Esophagus muscularis mucosa (tissue), 3 donors: ENCODE measurements at regions not wholly inside any gene's neighbourhood (a gene's known extent, or its start where the extent isn't known, plus 50 kb on each side); places are given as distances from the start of the nearest gene placed in this dataset.

Experiments
- CTCF ChIP-seq, 3 experiments: fragments of 200-600 bp in 2 of 3; fragments of 450-650 bp in 1 of 3; sonication (generic) in 2 of 3; IDR thresholded peaks; one replicate each; pipeline ENCODE4 v1.5.1; 2017 to 2019; ENCODE audit warnings: antibody characterized with exemption in 3 of 3, mild to moderate bottlenecking in 2 of 3, moderate library complexity in 1 of 3
- POLR2A ChIP-seq: fragments of 450-650 bp; IDR thresholded peaks from one replicate; pipeline ENCODE4 v1.6.1; 2017; ENCODE audit warnings: antibody characterized with exemption, moderate library complexity, mild to moderate bottlenecking, low read depth
- POLR2AphosphoS5 ChIP-seq, 2 donors: sonication (generic); formaldehyde crosslinking; IDR thresholded peaks; one replicate each; pipeline ENCODE4 v1.6.1; 2017; ENCODE audit warnings: antibody characterized with exemption in 2 of 2

- TF ChIP-seq POLR2AphosphoS5 (IDR thresholded peaks at IDR 0.05), result peak in 1 of 2 donors; percentile 26
- no peak for TF ChIP-seq CTCF (IDR thresholded peaks at IDR 0.05)
- TF ChIP-seq POLR2A, result no peak
Observed at GRCh38 chr13:40228496-40228895, 437.9 kb downstream of the FOXO1 start.
